T-cell (primary cell): ENCODE measurements at regions not wholly inside any gene's neighbourhood (a gene's known extent, or its start where the extent isn't known, plus 50 kb on each side); places are given as distances from the start of the nearest gene placed in this dataset.

Experiments used
- ATAC-seq, 4 experiments: fragments of 200-7000 bp in 3 of 4; fragments of 150-1000 bp in 1 of 4; cut with Tn5 transposase; replicated peaks in 1 of 4; 1 replicate in 3 of 4; 2 replicates in 1 of 4; pipeline ENCODE4 v1.10.0; 2021; ENCODE audit warnings: moderate library complexity in 3 of 4, mild to moderate bottlenecking in 2 of 4, moderate number of reproducible peaks in 1 of 4
- CTCF ChIA-PET, 2 donors: fragments of 300-600 bp; sonication (Branson Sonifier 250); formaldehyde crosslinking; loops; one replicate each; lab custom pipeline; 2022; ENCODE audit warnings: antibody characterized with exemption in 2 of 2; lab: Charles Lee
- POLR2A ChIA-PET, 2 donors: fragments of 300-600 bp; sonication (Branson Sonifier 250); formaldehyde crosslinking; loops; one replicate each; lab custom pipeline; 2022; ENCODE audit warnings: antibody characterized with exemption in 2 of 2; lab: Charles Lee
- DNase-seq, 35 experiments: peaks; one replicate each; pipeline versions ENCODE4 v3.0.0 to v3.0.0-alpha.2; 2013 to 2023
- H3K27ac ChIP-seq: one replicate; pipeline ENCODE4 v1.5.1; 2013; ENCODE audit warnings: low read length
- H3K27me3 ChIP-seq, 2 experiments: replicated peaks in 1 of 2; 1 replicate in 1 of 2; 2 replicates in 1 of 2; pipeline versions ENCODE4 v1.6.1 to v1.7.0; 2013; ENCODE audit warnings: low read length in 1 of 2, mixed read lengths in 1 of 2; ENCODE audit not compliant: control insufficient read depth in 2 of 2, insufficient read depth in 2 of 2; ENCODE audit errors: extremely low read depth in 1 of 2
- H3K36me3 ChIP-seq, 2 donors: 1 replicate in 1 of 2; 2 replicates in 1 of 2; pipeline versions ENCODE4 v1.6.1 to v1.7.0; 2013; ENCODE audit warnings: low read length in 1 of 2; ENCODE audit not compliant: control insufficient read depth in 2 of 2, insufficient read depth in 1 of 2; ENCODE audit errors: extremely low read depth in 1 of 2
- H3K4me1 ChIP-seq, 2 experiments: 1 replicate in 1 of 2; 2 replicates in 1 of 2; pipeline versions ENCODE4 v1.6.1 to v1.7.0; 2013; ENCODE audit warnings: low read length in 2 of 2, mixed read lengths in 1 of 2; ENCODE audit not compliant: insufficient read depth in 2 of 2, control insufficient read depth in 1 of 2; ENCODE audit errors: extremely low read depth in 1 of 2
- H3K4me3 ChIP-seq, 2 donors: 1 replicate in 1 of 2; 2 replicates in 1 of 2; pipeline versions ENCODE4 v1.5.1 to v1.7.0; 2013; ENCODE audit warnings: mild to moderate bottlenecking in 2 of 2, low read length in 1 of 2, moderate library complexity in 1 of 2; ENCODE audit not compliant: control insufficient read depth in 1 of 2; ENCODE audit errors: extremely low read depth in 1 of 2
- H3K9me3 ChIP-seq: 2 replicates; pipeline ENCODE4 v1.7.0; 2013
- H3K27ac Mint-ChIP-seq, 2 donors: one replicate each; pipeline ENCODE4 v1.8.0; 2020 to 2021; ENCODE audit warnings: mild to moderate bottlenecking in 2 of 2, mixed read lengths in 2 of 2
- H3K27me3 Mint-ChIP-seq, 2 donors: one replicate each; pipeline ENCODE4 v1.8.0; 2021 to 2022; ENCODE audit warnings: mixed read lengths in 2 of 2
- H3K36me3 Mint-ChIP-seq: one replicate; pipeline ENCODE4 v1.8.0; 2021; ENCODE audit warnings: mixed read lengths
- H3K4me1 Mint-ChIP-seq, 3 donors: one replicate each; pipeline ENCODE4 v1.8.0; 2020 to 2022; ENCODE audit warnings: mixed read lengths in 3 of 3, mild to moderate bottlenecking in 1 of 3
- H3K4me3 Mint-ChIP-seq, 3 donors: one replicate each; pipeline ENCODE4 v1.8.0; 2020 to 2022; ENCODE audit warnings: mild to moderate bottlenecking in 3 of 3, mixed read lengths in 3 of 3, moderate library complexity in 3 of 3
- H3K9me3 Mint-ChIP-seq, 3 donors: one replicate each; pipeline ENCODE4 v1.8.0; 2020 to 2022; ENCODE audit warnings: mixed read lengths in 3 of 3
- WGBS: methylation state at CpG from one replicate; pipeline ENCODE4 v1.1.5; 2013; ENCODE audit warnings: missing lambda C conversion rate; ENCODE audit not compliant: insufficient coverage; 5-methylcytosine and 5-hydroxymethylcytosine counted together

DNA sequence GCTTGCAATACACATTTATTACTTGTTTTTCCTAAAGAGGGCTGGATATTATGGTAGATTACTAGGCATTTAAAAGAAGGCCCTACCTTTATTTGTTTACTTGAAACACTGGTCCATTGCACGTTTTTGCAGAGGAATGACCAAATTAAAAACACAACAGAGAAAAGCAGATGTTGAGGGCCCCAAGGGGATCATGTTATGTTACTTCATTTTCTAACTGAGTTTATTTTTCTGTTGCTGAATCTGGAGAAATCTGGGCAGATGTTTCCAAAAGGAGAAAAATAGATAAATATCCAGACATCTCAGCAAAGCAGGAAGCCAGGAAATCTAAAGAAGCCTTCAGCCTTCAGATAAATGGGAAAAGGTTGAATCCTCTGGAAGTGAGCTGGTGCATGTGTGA lies 353.0 kb downstream of the NDFIP2 start:
- H3K4me3 ChIP-seq: no peak overlapping the region
- CTCF ChIA-PET: no interaction called here
- H3K27ac Mint-ChIP-seq: no peak overlapping the region
- no peaks in the 10 kb centered on the region for H3K36me3 ChIP-seq
- H3K4me1 ChIP-seq: no peaks in the 10 kb centered on the region
- H3K27me3 ChIP-seq: no peaks in the 10 kb centered on the region
- H3K9me3 ChIP-seq: no peaks in the 10 kb centered on the region
- no peak overlapping the region for H3K4me3 Mint-ChIP-seq
- H3K9me3 Mint-ChIP-seq: peaks cover 0 to 7% (median 0%) of the 10 kb centered on the region in 3 donors
- POLR2A ChIA-PET: no interaction called here
- WGBS: no CpG with 5 or more reads among the region's 1 CpG
- DNase-seq: no peak
- H3K36me3 Mint-ChIP-seq: no peaks in the 10 kb centered on the region
- no peak for ATAC-seq
- H3K27me3 Mint-ChIP-seq: no peaks in the 10 kb centered on the region
- no peaks in the 10 kb centered on the region for H3K4me1 Mint-ChIP-seq
- no peak overlapping the region for H3K27ac ChIP-seq

DNA sequence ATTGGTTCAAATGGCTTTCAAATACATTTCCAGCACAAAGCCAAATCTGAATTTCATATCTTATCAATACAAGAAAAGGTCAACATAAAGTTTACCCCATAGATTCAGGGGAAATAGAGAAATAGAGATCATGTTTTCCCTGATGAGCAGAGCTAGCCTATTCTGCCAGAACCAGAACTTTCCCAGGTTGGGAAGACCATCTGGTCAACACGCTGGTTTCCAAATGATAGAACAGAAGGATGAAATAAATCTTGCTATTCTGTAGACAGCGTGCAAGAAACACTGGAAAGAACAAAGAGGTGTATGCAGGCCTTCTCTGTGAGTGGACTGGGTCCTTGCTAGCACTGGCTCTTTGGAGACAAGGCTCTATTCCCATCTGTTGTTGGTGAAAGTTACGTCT lies 350.6 kb downstream of the NDFIP2 start:
- H3K27me3 ChIP-seq: no peaks in the 10 kb centered on the region
- WGBS: no CpG with 5 or more reads among the region's 3 CpGs
- no peak overlapping the region for H3K27ac ChIP-seq
- no peak overlapping the region for H3K4me3 ChIP-seq
- CTCF ChIA-PET: no interaction called here
- Mint-ChIP-seq H3K27me3 (no peaks in the 10 kb centered on the region), H3K4me3 (no peak overlapping the region), H3K9me3 (peaks cover 3 to 5% (median 3%) of the 10 kb centered on the region in 3 donors), H3K36me3 (no peaks in the 10 kb centered on the region), H3K27ac (no peak overlapping the region), H3K4me1 (no peaks in the 10 kb centered on the region)
- no peak for ATAC-seq
- no peaks in the 10 kb centered on the region for H3K4me1 ChIP-seq
- no peaks in the 10 kb centered on the region for H3K9me3 ChIP-seq
- no peaks in the 10 kb centered on the region for H3K36me3 ChIP-seq
- no peak for DNase-seq
- POLR2A ChIA-PET: no interaction called here

DNA sequence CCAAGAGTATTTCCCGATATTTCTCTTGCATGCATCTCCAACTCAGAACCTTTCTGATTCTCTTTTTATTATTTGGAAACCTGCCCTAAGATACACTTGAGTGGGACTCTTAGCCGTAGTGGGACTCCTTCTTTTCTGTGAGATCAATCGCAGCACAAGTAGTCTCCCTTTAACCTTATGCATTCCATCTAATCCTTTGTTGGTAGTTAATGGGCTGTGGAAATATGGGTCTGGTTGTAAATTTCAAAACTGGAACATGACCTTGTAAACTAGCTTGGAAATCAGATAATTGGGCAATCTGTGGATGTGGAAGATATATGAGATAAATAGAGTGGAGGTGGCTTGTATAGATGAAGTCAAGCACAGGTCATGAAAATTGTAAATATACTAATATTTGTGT lies 350.0 kb downstream of the NDFIP2 start:
- no peaks in the 10 kb centered on the region for H3K9me3 ChIP-seq
- H3K27ac Mint-ChIP-seq: no peak overlapping the region
- peaks cover 3 to 9% (median 3%) of the 10 kb centered on the region in 3 donors for H3K9me3 Mint-ChIP-seq
- no peaks in the 10 kb centered on the region for H3K36me3 Mint-ChIP-seq
- ATAC-seq (no peak), DNase-seq (no peak)
- H3K4me1 ChIP-seq: no peaks in the 10 kb centered on the region
- no peak overlapping the region for H3K27ac ChIP-seq
- no CpG with 5 or more reads among the region's 3 CpGs for WGBS
- no peak overlapping the region for H3K4me3 Mint-ChIP-seq
- no peaks in the 10 kb centered on the region for H3K36me3 ChIP-seq
- ChIA-PET CTCF (no interaction called here), POLR2A (no interaction called here)
- H3K27me3 ChIP-seq: no peaks in the 10 kb centered on the region
- H3K4me1 Mint-ChIP-seq: no peaks in the 10 kb centered on the region
- no peak overlapping the region for H3K4me3 ChIP-seq
- H3K27me3 Mint-ChIP-seq: no peaks in the 10 kb centered on the region

DNA sequence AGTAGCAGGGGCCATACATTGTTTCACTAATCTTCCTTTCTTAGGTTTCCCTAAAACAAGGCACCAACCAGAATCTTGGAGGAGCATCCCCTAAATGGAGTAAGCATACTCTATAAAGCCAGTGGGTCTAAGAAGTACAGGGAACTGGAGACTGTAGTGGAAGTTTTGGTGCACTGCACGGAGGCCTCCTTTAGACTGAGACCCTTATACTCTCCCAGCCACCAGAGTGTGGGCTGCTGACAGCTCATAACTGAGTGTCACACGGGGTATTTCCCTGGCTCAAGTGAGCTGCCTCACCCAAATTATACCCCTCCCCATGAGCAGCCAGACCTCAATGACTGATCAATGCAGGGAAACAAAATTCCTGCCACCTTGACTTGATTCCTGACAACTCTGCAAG lies 349.5 kb downstream of the NDFIP2 start:
- Mint-ChIP-seq H3K36me3 (no peaks in the 10 kb centered on the region), H3K4me1 (no peaks in the 10 kb centered on the region), H3K27ac (no peak overlapping the region), H3K27me3 (no peaks in the 10 kb centered on the region), H3K9me3 (peaks cover 3 to 11% (median 3%) of the 10 kb centered on the region in 3 donors), H3K4me3 (no peak overlapping the region)
- Histone ChIP-seq H3K4me1 (no peaks in the 10 kb centered on the region), H3K27ac (no peak overlapping the region), H3K36me3 (no peaks in the 10 kb centered on the region), H3K4me3 (no peak overlapping the region), H3K9me3 (no peaks in the 10 kb centered on the region), H3K27me3 (no peaks in the 10 kb centered on the region)
- ChIA-PET POLR2A (interaction anchor here in 1 of 2 donors (0.6 kb wide), 1 partner anchor 581 kb away, joined by 4 read pairs; no protein-coding TSS in a partner anchor), CTCF (no interaction called here)
- WGBS: 57% methylated on average over 1 of the region's 2 CpGs
- DNase-seq (no peak), ATAC-seq (no peak)

DNA sequence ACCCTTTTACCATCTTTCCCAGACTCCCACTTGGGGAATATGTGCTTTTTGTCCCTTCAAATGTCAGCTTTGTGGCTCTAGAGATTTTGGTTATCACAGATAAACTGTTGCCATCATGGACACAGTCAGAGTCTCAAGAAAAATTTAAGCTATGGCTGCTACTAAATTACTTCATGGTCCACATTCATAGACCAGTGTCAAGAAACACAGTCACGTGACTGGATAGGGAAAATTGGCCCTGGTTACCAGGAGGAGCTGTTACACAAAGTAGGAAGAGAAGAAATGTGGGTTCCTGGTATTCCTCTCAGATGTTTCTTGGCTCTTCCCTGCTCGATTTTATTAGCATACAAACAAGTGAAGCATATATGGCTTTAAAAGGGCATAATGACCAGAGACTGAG lies 348.9 kb downstream of the NDFIP2 start:
- WGBS: 60% methylated on average over 1 of the region's 2 CpGs

DNA sequence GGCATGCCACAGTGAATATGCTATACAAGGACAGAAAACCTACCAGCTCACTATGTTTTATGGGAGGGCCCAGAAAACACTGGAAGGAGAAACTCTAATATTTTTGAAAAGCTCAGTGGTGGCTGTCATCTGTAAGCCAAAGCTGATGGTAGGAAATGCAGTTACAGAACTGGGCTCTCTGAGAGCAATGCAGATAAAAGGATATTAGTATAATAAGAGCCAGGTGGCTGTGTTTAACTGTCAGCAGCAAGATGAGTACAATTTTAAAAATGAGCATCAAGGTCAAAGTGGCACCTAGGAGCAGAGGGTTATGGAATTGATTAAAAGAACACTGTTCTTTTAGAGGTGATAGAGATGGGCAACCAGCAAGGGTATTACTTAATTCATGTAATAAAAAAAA lies 345.0 kb downstream of the NDFIP2 start:
- DNase-seq: no peak
- Histone ChIP-seq H3K36me3 (no peaks in the 10 kb centered on the region), H3K27ac (no peak overlapping the region), H3K27me3 (no peaks in the 10 kb centered on the region), H3K9me3 (no peaks in the 10 kb centered on the region), H3K4me3 (no peak overlapping the region), H3K4me1 (no peaks in the 10 kb centered on the region)
- Mint-ChIP-seq H3K27ac (no peak overlapping the region), H3K36me3 (no peaks in the 10 kb centered on the region), H3K4me1 (no peaks in the 10 kb centered on the region), H3K9me3 (peaks cover 7 to 11% (median 8%) of the 10 kb centered on the region in 3 donors), H3K27me3 (no peaks in the 10 kb centered on the region), H3K4me3 (no peak overlapping the region)
- ATAC-seq: no peak
- CTCF ChIA-PET: no interaction called here
- POLR2A ChIA-PET: no interaction called here

More for the DNA sequence above, 348.9 kb downstream of the NDFIP2 start:
- ChIA-PET POLR2A (interaction anchor here in 1 of 2 donors (0.6 kb wide), 1 partner anchor 582 kb away, joined by 4 read pairs; no protein-coding TSS in a partner anchor), CTCF (no interaction called here)
- Histone ChIP-seq H3K9me3 (no peaks in the 10 kb centered on the region), H3K27ac (no peak overlapping the region), H3K4me1 (no peaks in the 10 kb centered on the region), H3K27me3 (no peaks in the 10 kb centered on the region), H3K4me3 (no peak overlapping the region), H3K36me3 (no peaks in the 10 kb centered on the region)
- Mint-ChIP-seq H3K9me3 (peaks cover 3 to 11% (median 3%) of the 10 kb centered on the region in 3 donors), H3K36me3 (no peaks in the 10 kb centered on the region), H3K4me3 (no peak overlapping the region), H3K27me3 (no peaks in the 10 kb centered on the region), H3K4me1 (no peaks in the 10 kb centered on the region), H3K27ac (no peak overlapping the region)
- no peak for ATAC-seq
- DNase-seq: no peak

DNA sequence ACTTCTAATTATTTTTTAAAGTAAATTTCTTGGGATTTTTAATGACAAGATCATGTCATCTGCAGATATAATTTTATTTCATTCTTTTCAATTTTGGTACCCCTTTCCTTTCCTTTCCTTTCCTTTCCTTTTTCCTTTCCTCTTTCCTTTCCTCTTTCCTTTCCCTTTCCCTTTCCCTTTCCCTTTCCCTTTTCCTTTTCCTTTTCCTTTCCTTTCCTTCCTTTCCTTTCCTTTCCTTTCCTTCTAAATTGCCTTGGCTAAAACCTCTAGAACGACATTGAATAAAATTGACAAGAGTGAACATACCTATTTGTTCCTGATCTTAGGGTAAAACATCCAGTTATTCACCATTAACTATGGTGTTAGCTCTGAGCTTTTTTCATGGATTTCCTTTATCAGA lies 334.1 kb downstream of the NDFIP2 start:
- peaks cover 0 to 4% (median 0%) of the 10 kb centered on the region in 3 donors for H3K9me3 Mint-ChIP-seq

More for the DNA sequence above, 334.1 kb downstream of the NDFIP2 start:
- no peaks in the 10 kb centered on the region for H3K36me3 ChIP-seq
- H3K27me3 Mint-ChIP-seq: no peaks in the 10 kb centered on the region
- peaks cover 0 to 2% (median 0%) of the 10 kb centered on the region in 3 donors for H3K4me1 Mint-ChIP-seq
- no peaks in the 10 kb centered on the region for H3K27me3 ChIP-seq
- H3K4me3 Mint-ChIP-seq: no peak overlapping the region
- ChIA-PET CTCF (no interaction called here), POLR2A (no interaction called here)
- no CpG with 5 or more reads among the region's 1 CpG for WGBS
- H3K27ac Mint-ChIP-seq: no peak overlapping the region
- H3K36me3 Mint-ChIP-seq: no peaks in the 10 kb centered on the region
- no peak overlapping the region for H3K27ac ChIP-seq
- no peaks in the 10 kb centered on the region for H3K9me3 ChIP-seq
- no peak overlapping the region for H3K4me3 ChIP-seq
- no peak for DNase-seq
- H3K4me1 ChIP-seq: no peaks in the 10 kb centered on the region
- no peak for ATAC-seq
